ENCODE measurements at regions not wholly inside any gene's neighbourhood (a gene's known extent, or its start where the extent isn't known, plus 50 kb on each side); places are given as distances from the start of the nearest gene placed in this dataset.

DNA sequence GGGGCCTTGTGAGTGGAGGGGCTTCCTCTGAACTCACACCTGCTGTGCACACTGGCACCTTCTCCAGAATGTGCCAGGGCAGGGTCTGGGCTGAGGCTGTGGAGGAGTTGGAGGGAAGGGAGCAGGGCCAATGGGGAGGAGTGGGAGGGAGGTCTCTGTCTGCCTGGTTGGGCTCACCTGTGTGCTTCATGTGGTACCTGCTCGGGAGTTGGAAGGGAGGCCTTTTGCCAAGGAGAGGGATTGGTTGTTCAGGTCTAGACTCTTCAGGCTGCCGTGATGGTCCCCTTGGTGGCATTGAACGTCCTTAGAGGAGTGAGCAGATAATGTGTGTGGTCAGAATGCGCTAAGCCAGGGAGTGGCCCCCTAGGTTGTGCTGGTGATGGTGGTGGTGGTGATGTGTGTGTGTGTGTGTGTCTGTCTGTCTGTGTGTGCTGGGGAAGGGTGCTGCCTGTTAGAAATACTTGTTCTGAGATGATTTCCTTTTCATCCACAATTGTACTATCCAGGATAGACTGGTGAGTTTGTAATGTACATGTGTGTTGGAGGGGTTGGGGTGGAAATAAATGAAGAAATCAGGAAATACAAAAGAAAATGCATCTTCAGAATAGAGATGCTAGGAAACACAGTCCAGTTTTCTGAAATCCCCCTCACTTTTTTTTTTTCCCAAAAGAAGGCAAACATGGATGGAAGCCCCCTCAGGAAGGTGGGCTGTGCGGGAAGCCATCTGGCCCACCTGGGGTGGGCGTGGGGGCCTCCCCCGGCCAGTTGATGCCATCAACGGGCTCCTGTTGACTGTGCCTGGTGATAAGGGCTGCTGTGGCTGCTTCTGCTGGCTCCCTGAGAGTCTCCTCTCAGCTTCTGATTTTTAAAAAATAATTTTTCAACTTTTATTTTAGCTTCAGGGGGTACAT is 140.5 kb upstream of the ZNF536 start:
- TF ChIP-seq ZNF24 (IDR thresholded peaks at IDR 0.05) (no peak), POLR2A (IDR thresholded peaks at IDR 0.05; ENCODE audit: low read depth, low read length) (no peak), JUNB (IDR thresholded peaks at IDR 0.05) (no peak), POLR2AphosphoS5 (IDR thresholded peaks at IDR 0.05; ENCODE audit: low read length) (no peak), EP300 (IDR thresholded peaks at IDR 0.05; ENCODE audit: borderline replicate concordance in 1 of 2, control insufficient read depth in 1 of 2, low read depth in 2 of 2, low read length in 2 of 2) (no peak), EZH2 (IDR thresholded peaks at IDR 0.05; ENCODE audit: borderline replicate concordance, control insufficient read depth, low read depth, low read length) (no peak), IRF4 (IDR thresholded peaks at IDR 0.05; ENCODE audit: low read depth, low read length) (no peak), RCOR1 (conservative IDR thresholded peaks at IDR 0.05; ENCODE audit: low read depth, low read length) (no peak)
- TF ChIP-seq, protein P1, sequence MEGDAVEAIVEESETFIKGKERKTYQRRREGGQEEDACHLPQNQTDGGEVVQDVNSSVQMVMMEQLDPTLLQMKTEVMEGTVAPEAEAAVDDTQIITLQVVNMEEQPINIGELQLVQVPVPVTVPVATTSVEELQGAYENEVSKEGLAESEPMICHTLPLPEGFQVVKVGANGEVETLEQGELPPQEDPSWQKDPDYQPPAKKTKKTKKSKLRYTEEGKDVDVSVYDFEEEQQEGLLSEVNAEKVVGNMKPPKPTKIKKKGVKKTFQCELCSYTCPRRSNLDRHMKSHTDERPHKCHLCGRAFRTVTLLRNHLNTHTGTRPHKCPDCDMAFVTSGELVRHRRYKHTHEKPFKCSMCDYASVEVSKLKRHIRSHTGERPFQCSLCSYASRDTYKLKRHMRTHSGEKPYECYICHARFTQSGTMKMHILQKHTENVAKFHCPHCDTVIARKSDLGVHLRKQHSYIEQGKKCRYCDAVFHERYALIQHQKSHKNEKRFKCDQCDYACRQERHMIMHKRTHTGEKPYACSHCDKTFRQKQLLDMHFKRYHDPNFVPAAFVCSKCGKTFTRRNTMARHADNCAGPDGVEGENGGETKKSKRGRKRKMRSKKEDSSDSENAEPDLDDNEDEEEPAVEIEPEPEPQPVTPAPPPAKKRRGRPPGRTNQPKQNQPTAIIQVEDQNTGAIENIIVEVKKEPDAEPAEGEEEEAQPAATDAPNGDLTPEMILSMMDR (IDR thresholded peaks at IDR 0.05 in 2 of 3, conservative IDR thresholded peaks at IDR 0.05 in 1 of 3; ENCODE audit: control insufficient read depth in 2 of 3, extremely low read depth in 1 of 3, insufficient read depth in 1 of 3, low read depth in 3 of 3, low read length in 3 of 3), result no peak
